ENCODE measurements at regions not wholly inside any gene's neighbourhood (a gene's known extent, or its start where the extent isn't known, plus 50 kb on each side); places are given as distances from the start of the nearest gene placed in this dataset.

DNA sequence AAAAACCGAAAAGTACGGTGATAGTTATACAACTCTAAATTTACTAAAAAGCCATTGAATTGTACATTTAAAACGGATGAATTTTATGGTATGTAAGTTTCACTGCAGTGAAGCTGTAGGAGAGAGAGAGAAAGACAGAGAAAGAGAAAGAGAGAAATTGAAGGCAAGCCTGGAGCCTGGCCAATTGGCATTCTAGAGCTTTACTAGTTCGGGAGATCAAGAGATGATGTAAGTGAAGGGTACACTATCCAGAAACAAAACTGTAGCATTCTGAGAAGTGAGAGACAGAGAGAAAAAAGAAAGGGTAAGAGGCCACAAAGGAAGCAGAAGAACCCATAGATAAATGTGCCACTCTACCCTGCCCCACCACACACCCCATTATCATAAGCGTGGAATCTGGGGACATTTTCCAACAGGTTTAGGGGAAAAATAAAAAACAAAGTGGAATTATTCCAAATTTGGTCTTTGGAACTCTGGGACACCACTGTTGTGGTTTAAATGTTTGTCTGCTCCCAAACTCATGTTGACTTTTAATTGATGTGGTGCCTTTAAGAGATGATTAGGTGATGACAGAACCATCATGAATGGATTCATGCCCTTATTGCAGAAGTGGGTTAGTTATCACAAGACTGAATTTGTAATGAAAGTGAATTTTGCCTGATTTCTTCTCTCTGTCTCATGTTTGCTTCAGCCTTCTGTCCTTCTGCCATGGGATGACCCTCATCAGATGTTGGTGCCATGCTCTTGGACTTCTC lies 123.0 kb upstream of the PLS3 start:
- H2AFZ ChIP-seq (ENCODE audit: low read length), result no peak overlapping the region
- no peaks in the 10 kb centered on the region for H3K36me3 ChIP-seq (ENCODE audit: insufficient read depth, low read length)
- H3K27ac ChIP-seq (ENCODE audit: low read depth, low read length), result no peak overlapping the region
- no peak overlapping the region for H3K4me3 ChIP-seq (ENCODE audit: insufficient read depth, low read length)
- TF ChIP-seq, protein P1, sequence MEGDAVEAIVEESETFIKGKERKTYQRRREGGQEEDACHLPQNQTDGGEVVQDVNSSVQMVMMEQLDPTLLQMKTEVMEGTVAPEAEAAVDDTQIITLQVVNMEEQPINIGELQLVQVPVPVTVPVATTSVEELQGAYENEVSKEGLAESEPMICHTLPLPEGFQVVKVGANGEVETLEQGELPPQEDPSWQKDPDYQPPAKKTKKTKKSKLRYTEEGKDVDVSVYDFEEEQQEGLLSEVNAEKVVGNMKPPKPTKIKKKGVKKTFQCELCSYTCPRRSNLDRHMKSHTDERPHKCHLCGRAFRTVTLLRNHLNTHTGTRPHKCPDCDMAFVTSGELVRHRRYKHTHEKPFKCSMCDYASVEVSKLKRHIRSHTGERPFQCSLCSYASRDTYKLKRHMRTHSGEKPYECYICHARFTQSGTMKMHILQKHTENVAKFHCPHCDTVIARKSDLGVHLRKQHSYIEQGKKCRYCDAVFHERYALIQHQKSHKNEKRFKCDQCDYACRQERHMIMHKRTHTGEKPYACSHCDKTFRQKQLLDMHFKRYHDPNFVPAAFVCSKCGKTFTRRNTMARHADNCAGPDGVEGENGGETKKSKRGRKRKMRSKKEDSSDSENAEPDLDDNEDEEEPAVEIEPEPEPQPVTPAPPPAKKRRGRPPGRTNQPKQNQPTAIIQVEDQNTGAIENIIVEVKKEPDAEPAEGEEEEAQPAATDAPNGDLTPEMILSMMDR (IDR thresholded peaks at IDR 0.05; ENCODE audit: extremely low read depth, low read depth, low read length), result no peak
- no peak overlapping the region for H3K4me2 ChIP-seq (ENCODE audit: insufficient read depth, low read length)
- H3K4me1 ChIP-seq (ENCODE audit: insufficient read depth, low read length), result no peaks in the 10 kb centered on the region
- no peaks in the 10 kb centered on the region for H3K9me3 ChIP-seq (ENCODE audit: low read depth, low read length)
- no peaks in the 10 kb centered on the region for H3K79me2 ChIP-seq (ENCODE audit: insufficient read depth, low read length)
- H3K27me3 ChIP-seq (ENCODE audit: insufficient read depth, low read length), result peaks cover 18% of the 10 kb centered on the region
- DNase-seq (ENCODE audit: insufficient read length, low spot score, missing footprints), result no peak
- no peaks in the 10 kb centered on the region for H4K20me1 ChIP-seq (ENCODE audit: insufficient read depth, low read length)

DNA sequence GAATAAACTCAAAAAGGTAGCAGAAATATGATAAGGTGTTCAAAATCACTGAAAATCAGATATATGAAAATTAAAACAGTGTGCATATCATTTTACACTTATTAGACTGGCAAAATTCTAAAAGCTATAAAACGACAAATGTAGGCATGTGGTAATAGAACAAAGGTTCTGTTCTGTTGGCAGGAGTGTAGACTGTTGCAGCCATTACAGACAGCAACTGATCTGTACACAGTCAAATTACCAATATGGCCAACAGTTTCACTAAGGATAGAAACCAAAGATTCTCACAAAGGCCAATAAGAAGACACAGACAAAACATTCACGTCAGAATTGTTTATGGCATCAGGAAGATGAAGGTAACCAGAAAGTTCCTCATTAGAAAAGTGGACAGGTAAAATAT lies 112.8 kb upstream of the PLS3 start:
- Histone ChIP-seq H3K4me2 (ENCODE audit: insufficient read depth, low read length) (no peak overlapping the region), H3K4me3 (ENCODE audit: insufficient read depth, low read length) (no peak overlapping the region), H3K27ac (ENCODE audit: low read depth, low read length) (no peak overlapping the region), H3K4me1 (ENCODE audit: insufficient read depth, low read length) (no peaks in the 10 kb centered on the region), H3K36me3 (ENCODE audit: insufficient read depth, low read length) (no peaks in the 10 kb centered on the region), H2AFZ (ENCODE audit: low read length) (no peak overlapping the region), H3K9me3 (ENCODE audit: low read depth, low read length) (no peaks in the 10 kb centered on the region), H4K20me1 (ENCODE audit: insufficient read depth, low read length) (no peaks in the 10 kb centered on the region), H3K79me2 (ENCODE audit: insufficient read depth, low read length) (no peaks in the 10 kb centered on the region), H3K27me3 (ENCODE audit: insufficient read depth, low read length) (peaks cover 7% of the 10 kb centered on the region)
- no peak for DNase-seq (ENCODE audit: insufficient read length, low spot score, missing footprints)
- TF ChIP-seq, protein P1 (IDR thresholded peaks at IDR 0.05; ENCODE audit: extremely low read depth, low read depth, low read length), result no peak

DNA sequence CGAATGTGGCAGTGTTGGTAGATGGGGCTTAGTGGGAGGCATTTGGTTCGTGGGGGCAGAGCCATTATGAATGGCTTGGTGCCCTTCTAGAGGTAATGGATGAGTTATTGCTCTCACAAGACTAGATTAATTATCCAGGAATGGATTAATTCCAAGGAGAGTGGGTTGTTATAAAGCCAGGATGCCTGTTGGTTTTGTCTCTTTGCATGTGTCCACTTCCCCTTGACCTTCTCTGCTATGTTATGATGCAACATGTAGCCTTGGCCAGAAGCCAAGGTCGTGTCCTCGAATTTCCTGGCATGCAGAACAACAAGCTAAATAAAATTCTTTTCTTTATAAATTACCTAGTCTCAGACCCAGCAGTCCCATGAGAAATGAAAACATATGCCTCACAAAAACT lies 111.2 kb upstream of the PLS3 start:
- Histone ChIP-seq H3K4me3 (ENCODE audit: insufficient read depth, low read length) (no peak overlapping the region), H3K4me2 (ENCODE audit: insufficient read depth, low read length) (no peak overlapping the region), H3K36me3 (ENCODE audit: insufficient read depth, low read length) (no peaks in the 10 kb centered on the region), H3K27ac (ENCODE audit: low read depth, low read length) (no peak overlapping the region), H3K9me3 (ENCODE audit: low read depth, low read length) (no peaks in the 10 kb centered on the region), H3K27me3 (ENCODE audit: insufficient read depth, low read length) (no peaks in the 10 kb centered on the region), H3K4me1 (ENCODE audit: insufficient read depth, low read length) (no peaks in the 10 kb centered on the region), H2AFZ (ENCODE audit: low read length) (no peak overlapping the region), H3K79me2 (ENCODE audit: insufficient read depth, low read length) (no peaks in the 10 kb centered on the region), H4K20me1 (ENCODE audit: insufficient read depth, low read length) (no peaks in the 10 kb centered on the region)
- TF ChIP-seq, protein P1 (IDR thresholded peaks at IDR 0.05; ENCODE audit: extremely low read depth, low read depth, low read length), result no peak
- no peak for DNase-seq (ENCODE audit: insufficient read length, low spot score, missing footprints)

DNA sequence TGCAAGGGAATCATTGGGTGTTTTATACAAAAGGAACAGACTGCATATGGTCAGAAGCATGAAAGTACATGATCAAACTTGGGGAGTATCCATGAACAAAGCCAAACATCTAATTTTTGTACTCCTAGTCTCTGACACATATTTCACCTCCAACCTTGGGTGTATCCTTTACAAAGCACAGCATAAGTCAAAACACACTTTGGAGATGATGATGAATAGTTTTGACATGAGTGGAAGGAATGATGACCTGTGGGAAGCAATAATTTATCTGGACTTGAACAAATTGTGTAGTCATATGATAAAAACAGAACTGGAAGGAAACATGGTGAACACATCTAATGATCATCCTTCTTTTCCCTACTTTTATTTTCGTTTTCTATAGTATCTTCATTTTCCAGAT lies 108.7 kb upstream of the PLS3 start:
- Histone ChIP-seq H3K4me2 (ENCODE audit: insufficient read depth, low read length) (no peak overlapping the region), H3K4me1 (ENCODE audit: insufficient read depth, low read length) (no peaks in the 10 kb centered on the region), H3K9me3 (ENCODE audit: low read depth, low read length) (no peaks in the 10 kb centered on the region), H4K20me1 (ENCODE audit: insufficient read depth, low read length) (no peaks in the 10 kb centered on the region), H3K79me2 (ENCODE audit: insufficient read depth, low read length) (no peaks in the 10 kb centered on the region), H2AFZ (ENCODE audit: low read length) (no peak overlapping the region), H3K27me3 (ENCODE audit: insufficient read depth, low read length) (peaks cover 8% of the 10 kb centered on the region), H3K36me3 (ENCODE audit: insufficient read depth, low read length) (no peaks in the 10 kb centered on the region), H3K27ac (ENCODE audit: low read depth, low read length) (no peak overlapping the region), H3K4me3 (ENCODE audit: insufficient read depth, low read length) (no peak overlapping the region)
- TF ChIP-seq, protein P1 (IDR thresholded peaks at IDR 0.05; ENCODE audit: extremely low read depth, low read depth, low read length), result no peak
- DNase-seq (ENCODE audit: insufficient read length, low spot score, missing footprints), result no peak

Data from osteoblast (primary cell).